C4-2B (cell line): ENCODE measurements at regions not wholly inside any gene's neighbourhood (a gene's known extent, or its start where the extent isn't known, plus 50 kb on each side); places are given as distances from the start of the nearest gene placed in this dataset.

Experiments
- H3K27ac ChIP-seq: fragments of 450-650 bp; 2 replicates; pipeline ENCODE4 v1.5.1; 2017
- ZFX ChIP-seq: fragments of 450-650 bp; IDR thresholded peaks from 2 replicates; pipeline ENCODE4 v1.6.1; 2017
- TF ChIP-seq, protein P1 (sequence below): fragments of 450-650 bp; conservative IDR thresholded peaks from 2 replicates; pipeline ENCODE4 v1.5.1; 2017; ENCODE audit warnings: mild to moderate bottlenecking

DNA sequence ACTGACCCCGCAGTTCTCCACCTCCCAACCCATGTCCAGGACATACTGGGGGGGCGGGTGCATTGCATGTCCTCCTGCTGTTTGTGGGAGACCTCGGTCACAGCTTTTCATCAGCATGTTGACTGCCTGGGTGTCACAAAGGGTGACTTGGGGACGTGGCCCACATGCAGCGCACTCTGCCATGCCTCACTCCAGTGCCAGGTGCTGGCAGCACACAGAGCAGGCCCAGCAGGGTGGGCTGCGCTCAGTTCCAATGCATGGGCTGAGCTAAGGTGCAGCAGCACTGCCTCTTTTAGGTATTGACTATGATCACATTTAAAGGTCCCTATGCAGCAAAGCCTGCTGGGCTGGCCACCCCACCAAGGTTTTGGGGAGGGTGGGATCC, 261.9 kb upstream of the SALL3 start:
- TF ChIP-seq ZFX = no peak
- TF ChIP-seq, protein P1, sequence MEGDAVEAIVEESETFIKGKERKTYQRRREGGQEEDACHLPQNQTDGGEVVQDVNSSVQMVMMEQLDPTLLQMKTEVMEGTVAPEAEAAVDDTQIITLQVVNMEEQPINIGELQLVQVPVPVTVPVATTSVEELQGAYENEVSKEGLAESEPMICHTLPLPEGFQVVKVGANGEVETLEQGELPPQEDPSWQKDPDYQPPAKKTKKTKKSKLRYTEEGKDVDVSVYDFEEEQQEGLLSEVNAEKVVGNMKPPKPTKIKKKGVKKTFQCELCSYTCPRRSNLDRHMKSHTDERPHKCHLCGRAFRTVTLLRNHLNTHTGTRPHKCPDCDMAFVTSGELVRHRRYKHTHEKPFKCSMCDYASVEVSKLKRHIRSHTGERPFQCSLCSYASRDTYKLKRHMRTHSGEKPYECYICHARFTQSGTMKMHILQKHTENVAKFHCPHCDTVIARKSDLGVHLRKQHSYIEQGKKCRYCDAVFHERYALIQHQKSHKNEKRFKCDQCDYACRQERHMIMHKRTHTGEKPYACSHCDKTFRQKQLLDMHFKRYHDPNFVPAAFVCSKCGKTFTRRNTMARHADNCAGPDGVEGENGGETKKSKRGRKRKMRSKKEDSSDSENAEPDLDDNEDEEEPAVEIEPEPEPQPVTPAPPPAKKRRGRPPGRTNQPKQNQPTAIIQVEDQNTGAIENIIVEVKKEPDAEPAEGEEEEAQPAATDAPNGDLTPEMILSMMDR = no peak
- H3K27ac ChIP-seq = no peak overlapping the region

DNA sequence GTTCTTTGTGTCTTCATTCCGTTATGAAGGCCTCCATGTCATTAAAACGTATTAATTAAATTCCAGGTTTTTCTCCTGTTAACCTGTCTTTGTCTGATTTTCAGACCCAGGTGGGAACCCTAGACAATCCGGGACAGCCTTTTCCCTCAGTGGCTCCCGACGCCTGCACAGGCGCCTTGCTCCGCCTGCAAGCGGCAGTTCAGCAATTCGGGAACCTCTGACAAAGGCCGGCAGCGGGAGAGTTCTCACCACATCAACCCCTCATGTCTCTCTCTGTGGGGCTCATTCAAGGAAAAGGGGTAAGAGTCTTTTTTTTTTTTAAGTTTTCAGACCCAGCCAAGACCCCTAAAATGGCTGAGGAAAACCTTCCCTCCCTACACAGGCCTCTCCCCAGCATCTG, 259.8 kb upstream of the SALL3 start:
- TF ChIP-seq ZFX = no peak
- TF ChIP-seq, protein P1 = no peak
- no peak overlapping the region for H3K27ac ChIP-seq

DNA sequence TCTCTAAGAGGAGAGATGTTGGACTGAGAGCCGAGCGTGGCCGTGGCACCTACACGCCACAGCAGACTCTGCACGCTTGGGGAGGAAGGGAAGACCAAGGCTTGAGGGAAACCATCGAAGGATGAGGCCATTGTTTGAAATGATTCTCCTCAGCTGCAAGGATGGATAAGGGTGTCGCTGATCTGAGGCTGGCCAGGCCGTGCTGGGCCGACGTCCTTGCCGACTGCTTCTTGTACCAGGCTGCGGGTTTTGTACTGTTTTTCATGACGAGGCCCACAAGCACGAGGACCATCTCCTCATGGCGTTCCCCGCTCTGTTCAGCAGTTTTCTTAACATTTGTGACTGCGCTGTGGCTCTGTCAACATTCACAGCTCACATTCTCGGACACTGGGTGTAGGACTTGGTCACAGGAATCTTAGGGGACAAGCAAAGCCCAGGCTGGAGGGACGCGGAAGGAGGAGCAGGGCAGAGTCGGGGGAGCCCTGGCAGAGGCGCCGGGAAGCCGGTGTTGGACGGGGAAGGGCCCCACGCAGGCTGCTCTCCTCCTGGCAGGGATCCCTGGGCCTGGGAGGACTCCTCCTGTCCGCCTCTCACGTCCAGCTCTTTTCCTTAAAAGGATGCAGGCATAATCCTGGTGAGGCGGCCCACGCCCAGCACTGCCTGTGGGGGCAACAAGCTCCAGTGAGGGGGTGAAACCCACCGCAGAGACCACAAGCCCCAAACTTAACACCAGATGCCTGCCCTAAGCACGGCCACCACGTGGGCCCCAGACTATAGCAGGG, 259.0 kb upstream of the SALL3 start:
- H3K27ac ChIP-seq = no peak overlapping the region
- no peak for TF ChIP-seq ZFX
- TF ChIP-seq, protein P1 = no peak

DNA sequence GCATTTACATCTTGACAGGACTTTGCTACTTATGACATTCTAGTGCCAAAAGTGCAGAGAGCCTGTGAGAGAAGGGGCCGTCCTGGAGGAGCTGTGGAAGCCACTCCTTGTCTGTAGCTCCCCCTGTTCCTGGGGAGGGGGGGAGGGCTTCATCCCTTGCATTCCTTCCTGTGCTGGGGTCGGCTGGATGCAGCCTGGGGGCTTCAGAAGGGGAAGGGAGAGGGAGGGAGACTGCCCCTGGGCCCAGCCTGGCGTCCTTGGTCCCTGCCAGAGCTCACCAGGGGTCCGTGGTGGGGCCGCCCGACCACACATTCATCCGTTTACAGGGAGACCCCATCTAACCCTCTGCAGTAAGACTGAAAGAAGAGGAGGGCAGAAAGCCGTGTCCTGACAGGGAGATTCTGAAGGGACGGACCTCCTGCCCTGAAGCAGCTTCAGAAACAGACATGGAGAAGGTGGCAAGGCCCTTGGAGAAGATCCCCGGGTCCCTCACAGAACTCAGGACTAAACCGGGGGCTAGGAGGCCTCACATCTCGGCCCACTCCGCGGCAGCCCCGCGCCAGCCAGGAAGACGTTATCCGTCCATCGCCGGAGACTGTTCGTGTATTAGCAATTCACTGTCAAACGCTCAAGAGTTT, 258.3 kb upstream of the SALL3 start:
- TF ChIP-seq, protein P1 = no peak
- no peak for TF ChIP-seq ZFX
- H3K27ac ChIP-seq = no peak overlapping the region

DNA sequence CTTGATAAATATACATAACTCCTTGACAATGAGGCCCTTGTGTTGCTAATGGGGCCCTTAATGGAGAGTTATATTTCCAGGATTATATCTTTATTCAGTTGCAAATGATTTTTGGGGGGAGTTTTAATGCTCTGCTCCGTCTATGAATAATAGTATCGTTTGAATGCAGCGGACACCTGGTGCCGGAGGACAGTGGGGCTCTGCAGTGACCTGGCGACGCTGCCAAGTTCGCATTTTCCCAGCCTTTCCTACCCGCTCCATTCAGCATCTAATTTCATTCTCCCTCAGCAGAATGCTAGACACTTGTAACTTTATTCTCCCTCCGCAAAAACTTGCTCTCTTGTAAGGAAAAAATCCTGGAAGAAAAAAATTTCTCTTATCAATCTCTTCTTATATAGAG, 257.6 kb upstream of the SALL3 start:
- no peak overlapping the region for H3K27ac ChIP-seq
- no peak for TF ChIP-seq ZFX
- TF ChIP-seq, protein P1 = no peak

DNA sequence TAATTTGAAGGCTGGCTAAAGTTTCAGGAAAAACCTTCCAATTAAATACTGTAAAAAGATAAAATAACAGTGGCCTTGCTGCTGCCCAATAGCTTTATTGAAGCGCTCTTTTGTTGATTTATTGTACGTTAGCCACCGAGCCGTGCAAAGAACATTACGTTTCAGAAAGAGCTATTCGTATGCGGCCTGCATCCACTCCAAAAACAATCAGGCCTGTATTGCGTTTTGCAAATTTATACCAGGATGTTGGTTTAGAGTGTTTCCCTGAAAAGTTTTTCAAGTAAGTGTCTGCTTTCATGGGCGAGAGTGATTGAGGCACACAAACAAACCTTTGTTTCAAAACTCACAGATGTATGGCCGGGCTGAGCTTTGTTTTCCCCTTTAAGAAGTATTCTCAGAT, 257.2 kb upstream of the SALL3 start:
- TF ChIP-seq, protein P1 = no peak
- H3K27ac ChIP-seq = no peak overlapping the region

DNA sequence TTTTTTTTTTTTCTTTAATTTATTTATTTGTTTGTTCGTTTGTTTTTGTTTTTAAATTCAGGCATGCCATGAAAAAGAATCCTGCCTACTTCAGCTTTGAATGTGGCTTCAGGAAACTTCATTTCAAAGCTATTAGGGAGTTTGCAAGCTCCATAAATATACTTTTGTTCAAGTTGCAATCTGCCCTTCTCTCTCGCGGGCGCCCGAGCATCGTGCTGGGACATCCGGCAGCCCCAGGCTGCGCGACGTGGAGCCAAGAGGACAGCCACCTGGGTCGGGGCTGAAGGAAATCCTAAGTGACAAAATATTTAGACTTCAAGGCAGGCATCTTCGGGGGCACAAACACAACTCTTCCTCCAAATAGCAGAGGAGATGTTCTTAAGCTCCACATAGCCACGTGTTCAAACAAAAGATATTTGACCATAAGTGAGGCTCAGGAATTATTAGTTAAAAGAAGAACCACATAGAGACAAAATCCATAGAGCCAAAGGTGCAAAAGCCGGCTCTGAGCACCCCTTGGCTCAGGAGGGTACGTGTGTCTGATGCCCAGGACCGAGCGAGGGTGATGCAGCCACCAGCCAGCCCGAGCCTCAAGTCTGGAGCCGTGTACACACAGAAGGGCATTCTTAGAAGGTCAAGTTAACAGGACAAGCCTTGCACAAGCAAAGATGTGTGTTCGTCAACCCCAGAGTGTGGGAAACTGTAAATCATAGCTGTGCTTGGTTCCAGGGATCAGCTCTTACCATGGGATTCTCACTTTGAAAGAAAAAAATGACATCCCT, 256.5 kb upstream of the SALL3 start:
- no peak for TF ChIP-seq ZFX
- TF ChIP-seq, protein P1 = no peak
- no peak overlapping the region for H3K27ac ChIP-seq
